DND-41 (cell line): ENCODE measurements at regions not wholly inside any gene's neighbourhood (a gene's known extent, or its start where the extent isn't known, plus 50 kb on each side); places are given as distances from the start of the nearest gene placed in this dataset.

Source experiments
- CTCF ChIP-seq: IDR thresholded peaks from 2 replicates; pipeline ENCODE4 v1.5.1; 2012; ENCODE audit warnings: borderline replicate concordance, low read length, moderate library complexity, mild to moderate bottlenecking; ENCODE audit not compliant: poor library complexity, severe bottlenecking; ENCODE audit errors: extremely low read depth
- EZH2 ChIP-seq: IDR thresholded peaks from 3 replicates; pipeline ENCODE4 v1.6.1; 2012; ENCODE audit warnings: borderline replicate concordance, low read depth, mild to moderate bottlenecking, moderate library complexity, low read length, inconsistent platforms; ENCODE audit not compliant: severe bottlenecking

- TF ChIP-seq CTCF (no peak), EZH2 (no peak)
These were observed 1705.6 kb upstream of the PCDH7 start for GRCh38 chr4:29014555-29014954.
